Endodermal cell (in vitro differentiated cells): ENCODE measurements at regions not wholly inside any gene's neighbourhood (a gene's known extent, or its start where the extent isn't known, plus 50 kb on each side); places are given as distances from the start of the nearest gene placed in this dataset.

Experiments
- DNase-seq: peaks from one replicate; pipeline ENCODE4 v3.0.0-alpha.2; 2017
- H3K27ac ChIP-seq: 2 replicates; pipeline ENCODE4 v1.5.1; 2013; ENCODE audit warnings: mild to moderate bottlenecking, low read depth, low read length, moderate library complexity
- H3K27me3 ChIP-seq: 2 replicates; pipeline ENCODE4 v1.6.1; 2013; ENCODE audit warnings: mild to moderate bottlenecking, low read length, moderate library complexity; ENCODE audit not compliant: insufficient read depth, control insufficient read depth, poor library complexity, severe bottlenecking
- H3K36me3 ChIP-seq: 2 replicates; pipeline ENCODE4 v1.7.0; 2013; ENCODE audit warnings: mild to moderate bottlenecking, low read length, moderate library complexity; ENCODE audit not compliant: control insufficient read depth, insufficient read depth
- H3K4me1 ChIP-seq: one replicate; pipeline ENCODE4 v1.7.0; 2013; ENCODE audit warnings: low read length; ENCODE audit not compliant: control insufficient read depth, insufficient read depth
- H3K4me3 ChIP-seq: 2 replicates; pipeline ENCODE4 v1.5.1; 2013; ENCODE audit warnings: mild to moderate bottlenecking, low read length, moderate library complexity
- H3K9ac ChIP-seq: 2 replicates; pipeline ENCODE4 v1.6.1; 2013; ENCODE audit warnings: mild to moderate bottlenecking, low read length, moderate library complexity; ENCODE audit not compliant: poor library complexity, severe bottlenecking; ENCODE audit errors: extremely low read depth
- H3K9me3 ChIP-seq: 2 replicates; pipeline ENCODE4 v1.6.1; 2013; ENCODE audit warnings: mild to moderate bottlenecking, low read length, moderate library complexity; ENCODE audit not compliant: control insufficient read depth
- H3K27ac Mint-ChIP-seq: 2 replicates; pipeline ENCODE4 v1.8.0; 2020; ENCODE audit warnings: mixed read lengths
- H3K27me3 Mint-ChIP-seq: 2 replicates; pipeline ENCODE4 v1.8.0; 2021; ENCODE audit warnings: mild to moderate bottlenecking, mixed read lengths; ENCODE audit not compliant: insufficient read depth
- H3K36me3 Mint-ChIP-seq: 2 replicates; pipeline ENCODE4 v1.8.0; 2020; ENCODE audit warnings: low read depth, mixed read lengths
- H3K4me1 Mint-ChIP-seq: 2 replicates; pipeline ENCODE4 v1.8.0; 2020; ENCODE audit warnings: mixed read lengths
- H3K4me3 Mint-ChIP-seq: 2 replicates; pipeline ENCODE4 v1.8.0; 2020; ENCODE audit warnings: mild to moderate bottlenecking, moderate library complexity, mixed read lengths
- H3K9me3 Mint-ChIP-seq: 2 replicates; pipeline ENCODE4 v1.8.0; 2020; ENCODE audit warnings: mild to moderate bottlenecking, mixed read lengths
- CTCF ChIP-seq: fragments of 200-600 bp; sonication (generic); conservative IDR thresholded peaks from 2 replicates; pipeline ENCODE4 v1.5.0; 2021; ENCODE audit warnings: antibody characterized with exemption, mild to moderate bottlenecking
- WGBS, 2 experiments: methylation state at CpG; one replicate each; pipeline versions ENCODE4 v1.1.5 to v1.1.7; 2013; ENCODE audit warnings: missing lambda C conversion rate in 2 of 2, mixed read lengths in 1 of 2; ENCODE audit not compliant: insufficient coverage in 1 of 2, insufficient read length in 1 of 2; 5-methylcytosine and 5-hydroxymethylcytosine counted together

GRCh38 chr20:40486297-40486696 lies 202.7 kb downstream of the MAFB start:
- Mint-ChIP-seq H3K27me3 (peaks cover 2% of the 10 kb centered on the region), H3K9me3 (peaks cover 3% of the 10 kb centered on the region), H3K36me3 (no peaks in the 10 kb centered on the region), H3K27ac (no peak overlapping the region), H3K4me1 (no peaks in the 10 kb centered on the region), H3K4me3 (no peak overlapping the region)
- 93% methylated on average over 3 of the region's 3 CpGs for WGBS, 2 experiments
- no peak overlapping the region for H3K27ac ChIP-seq
- no peak overlapping the region for H3K4me3 ChIP-seq
- TF ChIP-seq CTCF, result no peak
- H3K36me3 ChIP-seq, result no peaks in the 10 kb centered on the region
- DNase-seq, result no peak
- no peaks in the 10 kb centered on the region for H3K27me3 ChIP-seq
- H3K4me1 ChIP-seq, result no peaks in the 10 kb centered on the region
- no peaks in the 10 kb centered on the region for H3K9me3 ChIP-seq
- no peak overlapping the region for H3K9ac ChIP-seq

GRCh38 chr20:40481743-40482458 lies 207.1 kb downstream of the MAFB start:
- no peak overlapping the region for H3K4me3 ChIP-seq
- no peak for TF ChIP-seq CTCF
- no peak overlapping the region for H3K27ac ChIP-seq
- no peaks in the 10 kb centered on the region for H3K27me3 ChIP-seq
- H3K9ac ChIP-seq, result no peak overlapping the region
- Mint-ChIP-seq H3K27me3 (peaks cover 2% of the 10 kb centered on the region), H3K4me3 (no peak overlapping the region), H3K27ac (no peak overlapping the region), H3K36me3 (no peaks in the 10 kb centered on the region), H3K4me1 (no peaks in the 10 kb centered on the region), H3K9me3 (peaks cover 3% of the 10 kb centered on the region)
- DNase-seq, result no peak
- no peaks in the 10 kb centered on the region for H3K9me3 ChIP-seq
- 93 to 94% methylated on average over 6 to 7 of the region's 7 CpGs for WGBS, 2 experiments
- H3K4me1 ChIP-seq, result no peaks in the 10 kb centered on the region
- H3K36me3 ChIP-seq, result no peaks in the 10 kb centered on the region

- no peaks in the 10 kb centered on the region for H3K4me1 Mint-ChIP-seq
- no peak overlapping the region for H3K27ac Mint-ChIP-seq
- peaks cover 2% of the 10 kb centered on the region for H3K9me3 Mint-ChIP-seq
- H3K27me3 Mint-ChIP-seq, result peaks cover 3% of the 10 kb centered on the region
- H3K36me3 Mint-ChIP-seq, result no peaks in the 10 kb centered on the region
- no peaks in the 10 kb centered on the region for H3K36me3 ChIP-seq
- H3K4me3 ChIP-seq, result no peak overlapping the region
- no peak for TF ChIP-seq CTCF
- no peak overlapping the region for H3K9ac ChIP-seq
- H3K9me3 ChIP-seq, result no peaks in the 10 kb centered on the region
- H3K4me3 Mint-ChIP-seq, result no peak overlapping the region
- DNase-seq, result no peak
- H3K27ac ChIP-seq, result no peak overlapping the region
- H3K27me3 ChIP-seq, result no peaks in the 10 kb centered on the region
- no peaks in the 10 kb centered on the region for H3K4me1 ChIP-seq
These were observed 207.7 kb downstream of the MAFB start for GRCh38 chr20:40481337-40481736.
